ENCODE measurements at regions not wholly inside any gene's neighbourhood (a gene's known extent, or its start where the extent isn't known, plus 50 kb on each side); places are given as distances from the start of the nearest gene placed in this dataset.
"Not testable (repeated sequence)": the region's sequence is repeated elsewhere in the genome, so short reads cannot be mapped to it uniquely, and the experiment has no call there.

- no peak for DNase-seq (ENCODE audit: low read depth)
Observed at GRCh38 chr14:23861666-23862065, 91.9 kb upstream of the DHRS4 start.

- no peak for DNase-seq (ENCODE audit: low read depth)
Observed at GRCh38 chr14:23862513-23862912, 91.1 kb upstream of the DHRS4 start.

GRCh38 chr14:23863836-23864235, 89.7 kb upstream of the DHRS4 start:
- no peak for DNase-seq (ENCODE audit: low read depth)

- DNase-seq (ENCODE audit: low read depth): no peak
Observed at GRCh38 chr14:23864259-23864658, 89.3 kb upstream of the DHRS4 start.

- no peak for DNase-seq (ENCODE audit: low read depth)
Observed at GRCh38 chr14:23864861-23865260, 88.7 kb upstream of the DHRS4 start.

- DNase-seq (ENCODE audit: low read depth): no peak
Observed at GRCh38 chr14:23865502-23865901, 88.1 kb upstream of the DHRS4 start.

GRCh38 chr14:23866269-23866668, 87.3 kb upstream of the DHRS4 start:
- DNase-seq (ENCODE audit: low read depth): no peak

- DNase-seq (ENCODE audit: low read depth): no peak
Observed at GRCh38 chr14:23869078-23869719, 84.4 kb upstream of the DHRS4 start.

GRCh38 chr14:23876160-23876750, 77.3 kb upstream of the DHRS4 start:
- DNase-seq (ENCODE audit: low read depth): no peak

- DNase-seq (ENCODE audit: low read depth): no peak
Observed at GRCh38 chr14:23877111-23877510, 76.5 kb upstream of the DHRS4 start.

GRCh38 chr14:23877538-23878180, 75.9 kb upstream of the DHRS4 start:
- no peak for DNase-seq (ENCODE audit: low read depth)

- peak; percentile 12 for DNase-seq (ENCODE audit: low read depth)
Observed at GRCh38 chr14:23881282-23881681, 72.3 kb upstream of the DHRS4 start.

- DNase-seq (ENCODE audit: low read depth): no peak
Observed at GRCh38 chr14:23883684-23884540, 69.7 kb upstream of the DHRS4 start.

- DNase-seq (ENCODE audit: low read depth): no peak
Observed at GRCh38 chr14:23884541-23884904, 69.0 kb upstream of the DHRS4 start.

- no peak for DNase-seq (ENCODE audit: low read depth)
Observed at GRCh38 chr14:23887536-23887935, 66.0 kb upstream of the DHRS4 start.

GRCh38 chr14:23891717-23892116, 61.9 kb upstream of the DHRS4 start:
- DNase-seq (ENCODE audit: low read depth): not testable (repeated sequence)

GRCh38 chr14:23892289-23892688, 61.3 kb upstream of the DHRS4 start:
- DNase-seq (ENCODE audit: low read depth): not testable (repeated sequence)

GRCh38 chr14:23894362-23895052, 59.1 kb upstream of the DHRS4 start:
- DNase-seq (ENCODE audit: low read depth): no peak

- no peak for DNase-seq (ENCODE audit: low read depth)
Observed at GRCh38 chr14:23895053-23895419, 58.5 kb upstream of the DHRS4 start.

GRCh38 chr14:23895480-23895879, 58.1 kb upstream of the DHRS4 start:
- no peak for DNase-seq (ENCODE audit: low read depth)

- no peak for DNase-seq (ENCODE audit: low read depth)
Observed at GRCh38 chr14:23896609-23897153, 56.9 kb upstream of the DHRS4 start.

GRCh38 chr14:23897291-23897690, 56.3 kb upstream of the DHRS4 start:
- DNase-seq (ENCODE audit: low read depth): not testable (repeated sequence)

All from GM04504 (cell line).